CD4-positive, alpha-beta T cell treated with Interleukin-21 for 1 hour (primary cell): ENCODE measurements at regions not wholly inside any gene's neighbourhood (a gene's known extent, or its start where the extent isn't known, plus 50 kb on each side); places are given as distances from the start of the nearest gene placed in this dataset.
"Not testable (repeated sequence)": the region's sequence is repeated elsewhere in the genome, so short reads cannot be mapped to it uniquely, and the experiment has no call there.

Experiments
- DNase-seq: peaks from one replicate; pipeline ENCODE4 v3.0.0-alpha.2; 2020

GRCh38 chr9:65223986-65224385, 61.0 kb downstream of the FOXD4L5 start:
- DNase-seq, result peak; percentile 0

GRCh38 chr9:65208834-65209233, 76.2 kb downstream of the FOXD4L5 start:
- not testable (repeated sequence) for DNase-seq

- DNase-seq, result not testable (repeated sequence)
These were observed 77.7 kb downstream of the FOXD4L5 start for GRCh38 chr9:65207273-65207672.

GRCh38 chr9:65205853-65206252, 79.2 kb downstream of the FOXD4L5 start:
- DNase-seq, result not testable (repeated sequence)

GRCh38 chr9:65195781-65196180, 89.2 kb downstream of the FOXD4L5 start:
- not testable (repeated sequence) for DNase-seq

- DNase-seq, result not testable (repeated sequence)
These were observed 129.1 kb downstream of the FOXD4L5 start for GRCh38 chr9:65155937-65156336.
